IMR-90 (cell line): ENCODE measurements at regions not wholly inside any gene's neighbourhood (a gene's known extent, or its start where the extent isn't known, plus 50 kb on each side); places are given as distances from the start of the nearest gene placed in this dataset.

Experiments used
- ATAC-seq: fragments of 200-7000 bp; cut with Tn5 transposase; 2 replicates; pipeline ENCODE4 v1.9.1; 2020; ENCODE audit warnings: low read depth, mild to moderate bottlenecking, moderate library complexity
- BruUV-seq: library from RNA; stranded (reverse); fragments of 400-500 nt; replicated peaks from 2 replicates; lab custom pipeline; 2021; lab: Mats Ljungman, UMichigan
- CTCF ChIA-PET: fragments of 300-600 bp; formaldehyde crosslinking; extraction: SDS; loops from one replicate; lab custom pipeline; 2021; ENCODE audit warnings: antibody characterized with exemption; lab: Yijun Ruan, JAX
- POLR2A ChIA-PET: fragments of 300-600 bp; sonication (Branson Sonifier 250); formaldehyde crosslinking; loops from one replicate; lab custom pipeline; 2022; ENCODE audit warnings: antibody characterized with exemption; ENCODE audit not compliant: unreplicated experiment; lab: Charles Lee
- DNase-seq: peaks from one replicate; pipeline ENCODE4 v3.0.0; 2013
- H2AFZ ChIP-seq: replicated peaks from 2 replicates; pipeline ENCODE3; 2013; ENCODE audit warnings: low read length, mild to moderate bottlenecking; ENCODE audit not compliant: poor library complexity
- H2AK5ac ChIP-seq: 2 replicates; pipeline ENCODE4 v1.6.1; 2013; ENCODE audit warnings: low read depth, low read length, inconsistent platforms
- H2AK9ac ChIP-seq: replicated peaks from 2 replicates; pipeline ENCODE3; 2013; ENCODE audit warnings: mild to moderate bottlenecking, low read depth, low read length, moderate library complexity; ENCODE audit not compliant: poor library complexity
- H2BK120ac ChIP-seq: 2 replicates; pipeline ENCODE4 v1.6.1; 2013; ENCODE audit warnings: low read depth, low read length, inconsistent platforms
- H2BK15ac ChIP-seq: 3 replicates; pipeline ENCODE4 v1.6.1; 2013; ENCODE audit warnings: low read depth, low read length, inconsistent platforms
- H2BK20ac ChIP-seq: 2 replicates; pipeline ENCODE4 v1.6.1; 2013; ENCODE audit warnings: low read depth, mild to moderate bottlenecking, inconsistent platforms, low read length, moderate library complexity
- H2BK5ac ChIP-seq: 2 replicates; pipeline ENCODE4 v1.6.1; 2013; ENCODE audit warnings: mild to moderate bottlenecking, low read depth, low read length, inconsistent platforms; ENCODE audit not compliant: poor library complexity, severe bottlenecking
- H3K14ac ChIP-seq: replicated peaks from 2 replicates; pipeline ENCODE4 v1.6.1; 2013; ENCODE audit warnings: low read depth, low read length, inconsistent platforms
- H3K18ac ChIP-seq: 2 replicates; pipeline ENCODE4 v1.6.1; 2013; ENCODE audit warnings: low read depth, low read length, control low read depth
- H3K23ac ChIP-seq: 2 replicates; pipeline ENCODE4 v1.6.1; 2013; ENCODE audit warnings: low read depth, low read length, inconsistent platforms
- H3K27ac ChIP-seq: 2 replicates; pipeline ENCODE4 v1.5.1; 2013; ENCODE audit warnings: mild to moderate bottlenecking, control low read depth, low read length; ENCODE audit not compliant: insufficient read depth
- H3K27me3 ChIP-seq: 2 replicates; pipeline ENCODE4 v1.6.1; 2013; ENCODE audit warnings: low read length; ENCODE audit not compliant: control insufficient read depth, insufficient read depth
- H3K36me3 ChIP-seq: 2 replicates; pipeline ENCODE4 v1.6.1; 2013; ENCODE audit warnings: low read length, mixed read lengths; ENCODE audit not compliant: control insufficient read depth, insufficient read depth
- H3K4ac ChIP-seq: 2 replicates; pipeline ENCODE4 v1.6.1; 2013; ENCODE audit warnings: low read depth, low read length, inconsistent platforms
- H3K4me1 ChIP-seq: 2 replicates; pipeline ENCODE4 v1.6.1; 2013; ENCODE audit warnings: low read length, mixed read lengths; ENCODE audit not compliant: control insufficient read depth, insufficient read depth
- H3K4me2 ChIP-seq: 2 replicates; pipeline ENCODE4 v1.6.1; 2013; ENCODE audit warnings: low read depth, mild to moderate bottlenecking, control low read depth, low read length, moderate library complexity
- H3K4me3 ChIP-seq: 2 replicates; pipeline ENCODE4 v1.5.1; 2013; ENCODE audit warnings: low read depth, mild to moderate bottlenecking, control low read depth, low read length, moderate library complexity; ENCODE audit not compliant: insufficient read depth
- H3K56ac ChIP-seq: 2 replicates; pipeline ENCODE4 v1.6.1; 2013; ENCODE audit warnings: low read length, inconsistent platforms; ENCODE audit not compliant: insufficient read depth; ENCODE audit errors: extremely low read depth
- H3K79me1 ChIP-seq, 2 experiments: 2 replicates each; pipeline ENCODE4 v1.6.1; 2013; ENCODE audit warnings: low read length in 2 of 2, inconsistent platforms in 1 of 2, low read depth in 1 of 2
- H3K9ac ChIP-seq: 2 replicates; pipeline ENCODE4 v1.6.1; 2013; ENCODE audit warnings: low read depth, low read length, control low read depth
- H3K9me1 ChIP-seq: 2 replicates; pipeline ENCODE4 v1.6.1; 2013; ENCODE audit warnings: low read length, inconsistent platforms; ENCODE audit not compliant: insufficient read depth
- H3K9me3 ChIP-seq: 2 replicates; pipeline ENCODE4 v1.6.1; 2013; ENCODE audit warnings: low read length; ENCODE audit not compliant: control insufficient read depth, insufficient read depth
- H4K20me1 ChIP-seq: 2 replicates; pipeline ENCODE4 v1.6.1; 2013; ENCODE audit warnings: low read length, inconsistent platforms; ENCODE audit not compliant: insufficient read depth
- H4K5ac ChIP-seq: 2 replicates; pipeline ENCODE4 v1.6.1; 2013; ENCODE audit warnings: mild to moderate bottlenecking, low read depth, low read length, control low read depth
- H4K8ac ChIP-seq, 2 experiments: 2 replicates each; pipeline ENCODE4 v1.6.1; 2013; ENCODE audit warnings: low read depth in 2 of 2, low read length in 2 of 2, control low read depth in 1 of 2, inconsistent platforms in 1 of 2
- H4K91ac ChIP-seq: 2 replicates; pipeline ENCODE4 v1.6.1; 2013; ENCODE audit warnings: low read depth, low read length, inconsistent platforms; ENCODE audit not compliant: insufficient read depth
- BHLHE40 ChIP-seq: fragments of 150-350 bp; IDR thresholded peaks from 2 replicates; pipeline ENCODE4 v1.6.1; 2016; ENCODE audit warnings: mild to moderate bottlenecking, low read depth, low read length
- CEBPB ChIP-seq: IDR thresholded peaks from 2 replicates; pipeline ENCODE4 v1.6.1; 2012; ENCODE audit warnings: low read depth, low read length, improper control_type of control experiment
- CHD1 ChIP-seq: IDR thresholded peaks from 2 replicates; pipeline ENCODE4 v1.6.1; 2012; ENCODE audit warnings: low read depth, low read length, improper control_type of control experiment
- ELK1 ChIP-seq: fragments of 150-350 bp; IDR thresholded peaks from 2 replicates; pipeline ENCODE4 v1.6.1; 2016; ENCODE audit warnings: low read depth, mild to moderate bottlenecking, low read length, moderate library complexity, borderline replicate concordance
- FOS ChIP-seq: fragments of 150-350 bp; IDR thresholded peaks from 2 replicates; pipeline ENCODE4 v1.6.1; 2016; ENCODE audit warnings: low read depth, low read length
- MAZ ChIP-seq: IDR thresholded peaks from 2 replicates; pipeline ENCODE4 v1.6.1; 2012; ENCODE audit warnings: low read depth, mild to moderate bottlenecking, low read length, improper control_type of control experiment, moderate library complexity, borderline replicate concordance
- NFE2L2 ChIP-seq: fragments of 150-350 bp; IDR thresholded peaks from 2 replicates; pipeline ENCODE4 v1.6.1; 2016; ENCODE audit warnings: low read depth, mild to moderate bottlenecking, low read length
- RAD21 ChIP-seq: IDR thresholded peaks from 2 replicates; pipeline ENCODE4 v1.6.1; 2012; ENCODE audit warnings: low read length, improper control_type of control experiment
- USF2 ChIP-seq: fragments of 150-350 bp; IDR thresholded peaks from 2 replicates; pipeline ENCODE4 v1.6.1; 2017; ENCODE audit warnings: mild to moderate bottlenecking, antibody characterized with exemption, low read length, low read depth
- WGBS, 2 experiments: methylation state at CpG; one replicate each; pipeline versions ENCODE4 v1.1.5 to v1.1.7; 2013; ENCODE audit warnings: missing lambda C conversion rate in 2 of 2; ENCODE audit not compliant: insufficient read length in 1 of 2; ENCODE audit errors: extremely low coverage in 2 of 2; 5-methylcytosine and 5-hydroxymethylcytosine counted together
- dilution Hi-C: fragments of 300-500 bp; cut with HindIII; formaldehyde crosslinking; loops from one replicate; pipeline ENCODE4 v1.14.3; 2018; ENCODE audit warnings: low sequenced_read_pairs; ENCODE audit not compliant: unreplicated experiment
- in situ Hi-C: fragments of 300-500 bp; cut with MboI; formaldehyde crosslinking; loops from 3 replicates; pipeline ENCODE4 v1.14.3; 2019; ENCODE audit warnings: low sequenced_read_pairs, inconsistent platforms, mixed read lengths
- intact Hi-C: fragments of 100-400 bp; cut with micrococcal nuclease; formaldehyde crosslinking; loops from 2 replicates; pipeline ENCODE4 v1.10.0; 2022

GRCh38 chr1:73910062-73910461 lies 287.9 kb downstream of the LRRIQ3 start:
- no peaks in the 10 kb centered on the region for H3K27me3 ChIP-seq
- intact Hi-C loops, result no loop called here
- no TSS peak for BruUV-seq

More at GRCh38 chr1:73910062-73910461, 287.9 kb downstream of the LRRIQ3 start:
- Histone ChIP-seq H3K27ac (no peak overlapping the region), H2AFZ (no peak overlapping the region), H3K56ac (no peak overlapping the region), H4K5ac (no peak overlapping the region), H3K79me1 (no peaks in the 10 kb centered on the region), H2AK9ac (no peak overlapping the region), H2BK120ac (no peak overlapping the region), H3K9me1 (no peaks in the 10 kb centered on the region), H4K8ac (no peak overlapping the region), H3K4me2 (no peak overlapping the region), H3K4ac (no peak overlapping the region), H4K91ac (no peak overlapping the region), H3K36me3 (no peaks in the 10 kb centered on the region), H2BK15ac (no peak overlapping the region), H3K9ac (no peak overlapping the region), H3K14ac (no peak overlapping the region), H3K23ac (no peak overlapping the region), H2BK5ac (no peak overlapping the region), H4K20me1 (no peaks in the 10 kb centered on the region), H3K4me1 (no peaks in the 10 kb centered on the region), H2BK20ac (no peak overlapping the region), H2AK5ac (no peak overlapping the region), H3K4me3 (no peak overlapping the region), H3K9me3 (peaks cover 7% of the 10 kb centered on the region), H3K18ac (no peak overlapping the region)
- ChIA-PET POLR2A (no interaction called here), CTCF (no interaction called here)
- WGBS, 2 experiments, result no CpG with 5 or more reads among the region's 2 CpGs
- dilution Hi-C loops, result no loop called here
- TF ChIP-seq CEBPB (no peak), BHLHE40 (no peak), FOS (no peak), MAZ (no peak), CHD1 (no peak), RAD21 (no peak), USF2 (no peak), ELK1 (no peak), NFE2L2 (no peak)
- ATAC-seq (no peak), DNase-seq (no peak)
- in situ Hi-C loops, result no loop called here
